Fibroblast of villous mesenchyme (primary cell): ENCODE measurements at regions not wholly inside any gene's neighbourhood (a gene's known extent, or its start where the extent isn't known, plus 50 kb on each side); places are given as distances from the start of the nearest gene placed in this dataset.

ENCODE experiments used
- DNase-seq: peaks from one replicate; pipeline ENCODE4 v3.0.0-alpha.2; 2010; ENCODE audit warnings: low read depth
- H3K4me3 ChIP-seq: 2 replicates; pipeline ENCODE4 v1.5.1; 2011; ENCODE audit warnings: low read depth, mild to moderate bottlenecking, low read length
- TF ChIP-seq, protein P1 (sequence below): IDR thresholded peaks from 2 replicates; pipeline ENCODE4 v1.5.1; 2012; ENCODE audit warnings: low read depth, mild to moderate bottlenecking, low read length; ENCODE audit not compliant: insufficient read depth

DNA sequence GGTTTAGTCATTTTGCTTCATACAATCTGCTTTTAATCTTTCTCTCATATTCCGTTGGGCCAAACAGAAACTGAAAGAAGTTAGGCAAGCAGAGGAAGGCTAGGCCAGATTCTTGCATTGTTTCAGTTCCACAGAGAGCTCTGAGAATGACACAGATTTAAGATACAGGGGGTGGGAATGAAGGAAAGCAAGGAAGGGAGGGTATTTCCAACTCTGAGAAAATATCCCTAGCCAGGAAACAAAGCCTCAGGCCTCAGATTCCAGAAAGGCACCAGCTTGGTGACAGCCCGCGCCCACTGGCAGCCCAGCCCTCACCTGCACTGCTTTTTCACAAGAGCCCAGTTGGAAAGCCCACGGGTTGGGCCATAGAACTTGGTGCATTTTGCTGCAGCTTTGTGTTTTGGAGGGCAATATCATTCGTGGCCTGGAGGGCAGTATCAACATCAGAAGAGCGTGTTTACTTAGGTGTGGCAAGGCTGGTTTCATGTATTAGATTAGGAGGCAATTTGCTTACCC lies 63.5 kb downstream of the ENC1 start:
- TF ChIP-seq, protein P1, sequence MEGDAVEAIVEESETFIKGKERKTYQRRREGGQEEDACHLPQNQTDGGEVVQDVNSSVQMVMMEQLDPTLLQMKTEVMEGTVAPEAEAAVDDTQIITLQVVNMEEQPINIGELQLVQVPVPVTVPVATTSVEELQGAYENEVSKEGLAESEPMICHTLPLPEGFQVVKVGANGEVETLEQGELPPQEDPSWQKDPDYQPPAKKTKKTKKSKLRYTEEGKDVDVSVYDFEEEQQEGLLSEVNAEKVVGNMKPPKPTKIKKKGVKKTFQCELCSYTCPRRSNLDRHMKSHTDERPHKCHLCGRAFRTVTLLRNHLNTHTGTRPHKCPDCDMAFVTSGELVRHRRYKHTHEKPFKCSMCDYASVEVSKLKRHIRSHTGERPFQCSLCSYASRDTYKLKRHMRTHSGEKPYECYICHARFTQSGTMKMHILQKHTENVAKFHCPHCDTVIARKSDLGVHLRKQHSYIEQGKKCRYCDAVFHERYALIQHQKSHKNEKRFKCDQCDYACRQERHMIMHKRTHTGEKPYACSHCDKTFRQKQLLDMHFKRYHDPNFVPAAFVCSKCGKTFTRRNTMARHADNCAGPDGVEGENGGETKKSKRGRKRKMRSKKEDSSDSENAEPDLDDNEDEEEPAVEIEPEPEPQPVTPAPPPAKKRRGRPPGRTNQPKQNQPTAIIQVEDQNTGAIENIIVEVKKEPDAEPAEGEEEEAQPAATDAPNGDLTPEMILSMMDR, result no peak
- DNase-seq, result peak; percentile 62

DNA sequence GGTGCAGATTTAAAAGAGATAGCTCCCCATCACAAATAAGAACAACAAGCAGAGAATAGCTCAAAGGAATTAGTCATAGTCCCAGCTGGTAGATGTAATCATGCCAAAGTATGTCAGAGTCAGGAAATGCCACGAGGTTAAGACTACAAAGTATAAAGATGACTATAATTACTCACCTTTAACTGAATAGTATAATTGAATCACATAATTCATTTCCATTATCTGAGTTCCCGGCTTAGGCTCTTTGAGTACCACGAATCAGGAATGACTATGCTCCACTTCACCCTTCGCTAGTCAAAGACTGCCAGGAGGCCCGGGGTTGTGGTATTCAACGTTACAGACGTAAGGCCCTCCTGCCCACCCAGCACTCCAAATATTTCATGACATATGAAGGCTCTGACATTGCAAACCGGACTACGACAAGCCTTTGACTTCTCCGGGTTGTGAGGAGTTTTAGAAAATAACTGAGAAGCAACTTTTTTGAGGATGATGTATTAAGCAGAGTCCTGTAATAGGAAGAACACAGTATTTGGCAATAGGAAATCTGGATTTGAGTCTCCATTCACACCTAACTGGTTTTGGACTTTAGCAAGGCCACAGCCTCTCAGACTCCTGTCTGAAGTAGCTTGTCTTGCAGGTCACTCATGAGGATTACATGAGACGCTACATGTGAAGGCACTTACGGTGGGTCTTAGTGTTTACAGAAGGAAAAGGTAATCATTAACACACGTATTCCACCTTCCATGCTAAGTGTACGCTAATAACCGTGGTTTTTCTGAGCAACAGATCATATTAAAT lies 64.6 kb downstream of the ENC1 start:
- peak; percentile 76 for DNase-seq
- H3K4me3 ChIP-seq, result no peak overlapping the region
- TF ChIP-seq, protein P1, result no peak

More for the DNA sequence above, 63.5 kb downstream of the ENC1 start:
- no peak overlapping the region for H3K4me3 ChIP-seq

DNA sequence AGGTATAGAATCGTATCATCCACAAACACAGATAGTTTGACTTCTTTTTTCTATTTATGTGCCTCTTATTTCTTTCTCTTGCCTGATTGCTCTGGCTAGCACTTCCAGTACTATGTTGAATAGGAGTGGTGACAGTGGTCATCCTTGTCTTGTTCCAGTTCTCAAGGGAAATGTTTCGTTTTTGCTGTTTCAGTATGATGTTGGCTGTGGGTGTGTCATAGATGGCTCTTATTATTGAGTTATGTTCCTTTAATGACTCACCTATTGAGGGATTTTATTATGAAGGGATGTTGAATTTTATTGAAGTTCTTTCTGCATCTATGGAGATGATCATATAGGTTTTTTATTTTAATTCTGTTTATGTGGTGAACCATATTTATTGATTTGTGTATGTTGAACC lies 70.3 kb downstream of the ENC1 start:
- no peak for DNase-seq
- H3K4me3 ChIP-seq, result no peak overlapping the region
- TF ChIP-seq, protein P1, result no peak

DNA sequence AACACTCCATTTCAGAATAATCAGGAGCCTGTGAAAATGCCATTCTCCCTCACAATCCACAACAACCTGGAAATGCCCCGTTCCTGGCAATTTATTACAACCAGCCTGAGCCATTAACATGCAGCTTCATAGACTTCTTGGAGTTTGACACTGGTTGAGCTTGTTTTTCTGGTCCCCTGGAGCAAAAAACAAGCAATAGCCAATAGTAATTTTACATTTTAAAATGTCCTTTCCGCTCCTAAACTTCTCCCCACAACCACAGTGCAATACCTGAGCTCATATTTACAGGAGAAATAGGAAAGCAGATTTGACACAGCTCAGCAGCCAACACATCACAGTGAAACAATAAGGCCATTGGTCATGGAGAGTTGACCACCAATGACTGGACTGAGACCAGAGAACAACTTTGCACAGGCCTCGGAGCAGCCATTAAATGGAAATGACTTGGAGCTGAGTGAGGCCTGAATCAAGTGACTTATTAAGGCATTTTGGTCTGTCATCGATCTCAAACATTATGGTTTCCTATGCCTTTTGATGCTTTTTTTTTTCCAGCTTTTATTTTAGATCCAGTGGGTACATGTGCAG lies 73.0 kb downstream of the ENC1 start:
- TF ChIP-seq, protein P1, result no peak
- no peak overlapping the region for H3K4me3 ChIP-seq
- no peak for DNase-seq

DNA sequence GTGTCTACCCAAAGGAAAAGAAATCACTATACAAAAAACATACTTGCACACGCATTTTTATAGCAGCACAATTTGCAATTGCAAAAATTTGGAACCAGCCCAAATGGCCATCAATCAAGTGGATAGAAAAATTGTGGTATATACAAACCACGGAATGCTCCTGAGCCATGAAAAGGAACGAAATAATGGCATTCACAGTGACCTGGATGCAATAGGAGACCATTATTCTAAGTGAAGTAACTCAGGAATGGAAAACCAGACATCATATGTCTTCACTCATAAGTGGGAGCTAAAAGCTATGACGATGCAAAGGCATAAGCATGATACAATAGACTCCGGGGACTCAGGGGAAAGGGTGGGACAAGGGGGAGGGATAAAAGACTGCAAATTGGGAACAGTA lies 78.4 kb downstream of the ENC1 start:
- TF ChIP-seq, protein P1, result no peak
- no peak for DNase-seq
- no peak overlapping the region for H3K4me3 ChIP-seq

DNA sequence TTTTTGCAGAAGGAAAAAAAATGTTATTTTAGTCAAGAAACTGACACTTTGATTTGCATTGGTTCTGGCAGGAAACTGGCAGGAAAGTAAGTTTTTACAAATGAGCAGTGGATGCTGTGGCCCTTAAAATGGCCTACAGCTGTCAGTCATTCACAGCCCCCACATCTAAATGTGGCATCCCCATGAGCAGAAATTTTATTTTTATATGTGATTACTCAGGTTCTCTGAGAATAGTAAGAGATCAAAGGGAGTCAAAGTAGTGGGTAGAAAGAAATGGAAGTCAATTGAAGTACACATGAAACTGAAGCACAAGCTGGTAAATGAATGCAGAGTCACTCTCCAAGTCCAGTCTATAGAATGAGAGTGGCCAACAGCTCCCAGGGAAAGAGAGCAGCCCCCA lies 80.3 kb downstream of the ENC1 start:
- DNase-seq, result no peak
- TF ChIP-seq, protein P1, result no peak
- H3K4me3 ChIP-seq, result no peak overlapping the region
